ENCODE measurements at regions not wholly inside any gene's neighbourhood (a gene's known extent, or its start where the extent isn't known, plus 50 kb on each side); places are given as distances from the start of the nearest gene placed in this dataset.

- H3K4me3 ChIP-seq (ENCODE audit: low read depth, low read length) = no peak overlapping the region
- DNase-seq (ENCODE audit: low read depth) = peak; percentile 15
Measured at GRCh38 chr6:48881551-48881950, 581.5 kb downstream of the MMUT start.

GRCh38 chr6:48869595-48869994 is 593.5 kb downstream of the MMUT start:
- DNase-seq (ENCODE audit: low read depth) = no peak
- TF ChIP-seq, protein P1, sequence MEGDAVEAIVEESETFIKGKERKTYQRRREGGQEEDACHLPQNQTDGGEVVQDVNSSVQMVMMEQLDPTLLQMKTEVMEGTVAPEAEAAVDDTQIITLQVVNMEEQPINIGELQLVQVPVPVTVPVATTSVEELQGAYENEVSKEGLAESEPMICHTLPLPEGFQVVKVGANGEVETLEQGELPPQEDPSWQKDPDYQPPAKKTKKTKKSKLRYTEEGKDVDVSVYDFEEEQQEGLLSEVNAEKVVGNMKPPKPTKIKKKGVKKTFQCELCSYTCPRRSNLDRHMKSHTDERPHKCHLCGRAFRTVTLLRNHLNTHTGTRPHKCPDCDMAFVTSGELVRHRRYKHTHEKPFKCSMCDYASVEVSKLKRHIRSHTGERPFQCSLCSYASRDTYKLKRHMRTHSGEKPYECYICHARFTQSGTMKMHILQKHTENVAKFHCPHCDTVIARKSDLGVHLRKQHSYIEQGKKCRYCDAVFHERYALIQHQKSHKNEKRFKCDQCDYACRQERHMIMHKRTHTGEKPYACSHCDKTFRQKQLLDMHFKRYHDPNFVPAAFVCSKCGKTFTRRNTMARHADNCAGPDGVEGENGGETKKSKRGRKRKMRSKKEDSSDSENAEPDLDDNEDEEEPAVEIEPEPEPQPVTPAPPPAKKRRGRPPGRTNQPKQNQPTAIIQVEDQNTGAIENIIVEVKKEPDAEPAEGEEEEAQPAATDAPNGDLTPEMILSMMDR (conservative IDR thresholded peaks at IDR 0.05; ENCODE audit: low read depth, low read length) = no peak

More at GRCh38 chr6:48881551-48881950, 581.5 kb downstream of the MMUT start:
- TF ChIP-seq, protein P1 (conservative IDR thresholded peaks at IDR 0.05; ENCODE audit: low read depth, low read length) = no peak

GRCh38 chr6:48866682-48867081 is 596.4 kb downstream of the MMUT start:
- TF ChIP-seq, protein P1 (conservative IDR thresholded peaks at IDR 0.05; ENCODE audit: low read depth, low read length) = no peak
- DNase-seq (ENCODE audit: low read depth) = no peak

More at GRCh38 chr6:48869595-48869994, 593.5 kb downstream of the MMUT start:
- H3K4me3 ChIP-seq (ENCODE audit: low read depth, low read length) = no peak overlapping the region

DNA sequence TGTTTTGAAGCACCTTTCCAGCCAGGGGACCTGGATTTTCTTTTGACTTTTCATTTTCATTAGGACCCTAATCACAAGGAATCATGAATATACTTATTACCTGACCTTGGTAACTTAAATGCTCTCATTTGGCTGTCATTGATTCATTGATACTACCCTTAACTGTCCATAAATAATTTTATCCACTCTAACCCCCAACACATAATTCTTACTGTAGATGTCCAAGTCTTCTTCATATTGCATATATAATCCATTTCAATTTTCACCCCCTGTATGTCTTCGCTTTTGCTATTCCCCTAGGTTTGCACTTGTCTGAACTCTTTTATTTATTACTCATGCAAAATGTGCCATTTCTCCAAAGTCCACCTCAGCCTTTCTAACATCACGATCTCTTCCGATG is 602.9 kb downstream of the MMUT start:
- DNase-seq (ENCODE audit: low read depth) = no peak
- TF ChIP-seq, protein P1 (conservative IDR thresholded peaks at IDR 0.05; ENCODE audit: low read depth, low read length) = no peak
- no peak overlapping the region for H3K4me3 ChIP-seq (ENCODE audit: low read depth, low read length)

More at GRCh38 chr6:48866682-48867081, 596.4 kb downstream of the MMUT start:
- no peak overlapping the region for H3K4me3 ChIP-seq (ENCODE audit: low read depth, low read length)

DNA sequence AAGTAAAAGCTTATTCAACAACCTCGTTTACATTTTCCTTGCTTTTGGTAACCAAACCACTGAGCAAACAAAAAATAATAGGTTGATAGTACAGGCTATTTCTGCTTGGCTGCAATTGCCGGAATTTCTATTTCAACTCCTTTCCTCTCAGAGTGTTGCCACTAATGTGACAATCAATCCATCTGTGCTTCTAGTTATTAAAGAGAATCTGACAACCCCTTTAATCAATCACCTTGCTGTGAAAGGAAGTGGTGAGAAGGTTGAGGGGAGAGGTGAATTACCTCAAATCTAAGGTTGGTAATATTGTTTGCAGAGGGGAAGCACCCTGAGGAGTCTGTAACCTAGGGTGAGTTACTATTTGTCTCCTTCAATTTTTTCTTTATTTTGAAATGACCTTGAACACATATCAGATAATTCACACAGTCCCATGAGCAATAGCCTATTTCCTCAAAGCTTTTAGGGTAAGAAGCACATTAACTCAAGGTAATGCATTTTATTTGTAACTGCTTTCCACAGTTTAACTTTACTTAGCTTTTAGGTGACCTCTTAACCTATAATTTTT is 603.4 kb downstream of the MMUT start:
- no peak overlapping the region for H3K4me3 ChIP-seq (ENCODE audit: low read depth, low read length)
- TF ChIP-seq, protein P1 (conservative IDR thresholded peaks at IDR 0.05; ENCODE audit: low read depth, low read length) = no peak
- DNase-seq (ENCODE audit: low read depth) = no peak

GRCh38 chr6:48845219-48845618 is 617.8 kb downstream of the MMUT start:
- TF ChIP-seq, protein P1 (conservative IDR thresholded peaks at IDR 0.05; ENCODE audit: low read depth, low read length) = no peak
- no peak overlapping the region for H3K4me3 ChIP-seq (ENCODE audit: low read depth, low read length)
- DNase-seq (ENCODE audit: low read depth) = no peak

- TF ChIP-seq, protein P1 (conservative IDR thresholded peaks at IDR 0.05; ENCODE audit: low read depth, low read length) = no peak
- no peak overlapping the region for H3K4me3 ChIP-seq (ENCODE audit: low read depth, low read length)
- no peak for DNase-seq (ENCODE audit: low read depth)
Measured at GRCh38 chr6:48844696-48845095, 618.4 kb downstream of the MMUT start.
